ENCODE measurements at regions not wholly inside any gene's neighbourhood (a gene's known extent, or its start where the extent isn't known, plus 50 kb on each side); places are given as distances from the start of the nearest gene placed in this dataset.

DNA sequence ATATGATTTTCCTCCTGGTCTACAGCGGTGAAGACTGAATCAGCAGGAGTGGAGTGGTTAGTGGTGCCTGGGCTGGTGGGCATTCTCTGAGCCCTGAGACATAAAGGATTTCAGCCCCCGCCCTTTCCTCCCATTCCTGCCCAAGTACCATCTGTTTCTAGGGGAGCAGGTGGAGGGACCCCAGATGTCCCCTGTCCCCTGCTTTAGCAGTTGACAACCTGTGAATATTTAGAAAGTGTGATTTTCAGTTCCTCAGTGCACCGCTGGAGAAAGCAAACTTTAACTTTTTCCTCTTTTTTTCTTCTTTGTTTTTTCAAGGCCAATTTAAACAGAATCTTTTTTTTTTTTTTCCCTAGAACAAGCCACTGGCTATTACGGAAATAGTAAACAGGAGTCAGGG is 163.8 kb upstream of the MYL2 start:
- ATAC-seq (no peak), DNase-seq (no peak)
- Mint-ChIP-seq H3K36me3 (ENCODE audit: low read depth) (peaks cover 11% of the 10 kb centered on the region), H3K4me1 (peaks cover 4% of the 10 kb centered on the region), H3K27ac (no peak overlapping the region), H3K4me3 (no peak overlapping the region), H3K27me3 (peaks cover 58% of the 10 kb centered on the region)
- H3K9me3 ChIP-seq (ENCODE audit: control insufficient read depth, low read length, poor library complexity, severe bottlenecking) = no peaks in the 10 kb centered on the region

DNA sequence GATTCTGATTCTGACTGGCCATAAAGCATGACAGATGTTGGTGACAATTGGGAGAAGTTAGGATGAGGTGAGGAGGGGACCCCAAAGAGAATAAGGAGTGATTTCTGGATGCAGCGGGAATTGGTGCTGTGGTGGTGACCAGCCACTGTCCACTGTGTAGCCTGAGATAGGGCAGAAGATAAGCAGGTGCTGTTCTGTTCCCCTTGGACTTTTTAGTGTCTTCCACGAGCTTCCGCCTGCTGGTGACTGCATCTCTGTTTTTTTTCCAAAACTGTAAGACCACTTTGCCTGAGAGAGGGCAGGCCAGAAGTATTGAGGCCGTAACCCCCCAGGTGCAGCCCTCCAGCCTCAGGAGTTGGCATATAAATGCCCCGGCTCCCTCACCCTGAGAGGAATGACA is 161.2 kb upstream of the MYL2 start:
- no peaks in the 10 kb centered on the region for H3K9me3 ChIP-seq (ENCODE audit: control insufficient read depth, low read length, poor library complexity, severe bottlenecking)
- Mint-ChIP-seq H3K4me1 (peaks cover 9% of the 10 kb centered on the region), H3K36me3 (ENCODE audit: low read depth) (peaks cover 11% of the 10 kb centered on the region), H3K27me3 (peaks cover 68% of the 10 kb centered on the region), H3K27ac (no peak overlapping the region), H3K4me3 (no peak overlapping the region)
- DNase-seq (no peak), ATAC-seq (no peak)

DNA sequence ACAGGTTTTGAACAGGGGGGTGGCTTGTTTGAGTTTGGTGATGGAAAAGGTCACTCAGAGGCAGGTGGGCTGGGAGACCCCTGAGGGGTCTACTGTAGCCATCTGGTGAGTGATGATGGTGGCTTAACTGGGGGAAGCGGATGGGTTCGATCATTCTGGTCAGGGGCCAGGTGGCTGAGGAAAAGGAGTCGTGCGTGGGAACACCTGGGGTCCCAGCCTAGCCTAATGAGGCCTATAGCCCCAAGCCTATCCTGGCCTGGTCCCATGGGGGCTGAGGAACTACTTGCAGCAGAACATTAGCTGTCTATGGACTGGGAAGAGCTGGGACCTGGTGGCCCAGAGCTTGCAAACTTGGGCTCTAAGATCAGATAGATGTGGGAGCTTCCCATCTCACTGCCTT is 158.4 kb upstream of the MYL2 start:
- Mint-ChIP-seq H3K27me3 (peaks cover 53% of the 10 kb centered on the region), H3K4me3 (no peak overlapping the region), H3K4me1 (peaks cover 9% of the 10 kb centered on the region), H3K36me3 (ENCODE audit: low read depth) (peaks cover 11% of the 10 kb centered on the region), H3K27ac (no peak overlapping the region)
- DNase-seq = no peak
- no peak for ATAC-seq
- no peaks in the 10 kb centered on the region for H3K9me3 ChIP-seq (ENCODE audit: control insufficient read depth, low read length, poor library complexity, severe bottlenecking)

DNA sequence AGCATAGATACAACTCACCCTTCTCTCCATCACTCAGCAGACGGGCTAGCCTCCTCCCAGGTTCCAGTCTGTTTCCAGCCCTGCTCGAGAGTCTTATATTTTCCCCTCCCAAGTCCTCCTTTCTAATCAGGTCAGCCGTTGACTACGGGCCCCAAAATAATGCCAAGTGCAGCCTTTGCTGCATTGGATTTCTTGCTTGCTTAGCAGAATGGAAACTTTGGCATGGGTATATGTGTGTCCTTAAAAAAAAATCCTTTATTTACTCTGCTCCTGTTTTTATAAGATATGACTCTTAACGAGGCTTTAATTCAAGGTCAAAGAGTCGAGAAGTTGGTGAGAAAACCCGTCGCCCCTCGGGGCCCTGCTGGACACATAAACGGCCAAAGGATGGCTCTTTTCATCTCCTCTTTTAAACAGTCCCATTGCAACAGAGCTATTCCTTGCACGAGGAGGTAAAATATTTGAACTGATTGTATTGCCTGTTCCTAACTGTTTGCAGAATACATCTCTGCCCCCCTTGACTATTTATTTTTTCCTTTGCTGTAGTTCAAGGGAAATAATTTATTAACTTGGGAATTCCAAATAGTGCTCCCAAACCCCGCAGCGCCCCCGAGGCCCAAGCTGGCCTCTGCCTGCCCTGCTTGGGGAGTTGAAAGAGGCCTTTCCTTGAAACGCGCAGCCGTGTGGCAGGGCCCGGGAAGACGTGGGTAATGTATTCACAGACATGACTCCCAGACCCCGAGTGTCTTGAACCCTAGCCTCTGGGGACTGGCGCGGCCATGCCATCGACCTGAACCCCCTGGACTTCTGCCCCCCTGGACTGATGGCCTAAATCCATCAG is 156.5 kb upstream of the MYL2 start:
- Mint-ChIP-seq H3K4me3 (no peak overlapping the region), H3K4me1 (peaks cover 5% of the 10 kb centered on the region), H3K27ac (no peak overlapping the region), H3K27me3 (peaks cover 40% of the 10 kb centered on the region), H3K36me3 (ENCODE audit: low read depth) (peaks cover 3% of the 10 kb centered on the region)
- ATAC-seq = no peak
- DNase-seq = no peak
- H3K9me3 ChIP-seq (ENCODE audit: control insufficient read depth, low read length, poor library complexity, severe bottlenecking) = no peaks in the 10 kb centered on the region

DNA sequence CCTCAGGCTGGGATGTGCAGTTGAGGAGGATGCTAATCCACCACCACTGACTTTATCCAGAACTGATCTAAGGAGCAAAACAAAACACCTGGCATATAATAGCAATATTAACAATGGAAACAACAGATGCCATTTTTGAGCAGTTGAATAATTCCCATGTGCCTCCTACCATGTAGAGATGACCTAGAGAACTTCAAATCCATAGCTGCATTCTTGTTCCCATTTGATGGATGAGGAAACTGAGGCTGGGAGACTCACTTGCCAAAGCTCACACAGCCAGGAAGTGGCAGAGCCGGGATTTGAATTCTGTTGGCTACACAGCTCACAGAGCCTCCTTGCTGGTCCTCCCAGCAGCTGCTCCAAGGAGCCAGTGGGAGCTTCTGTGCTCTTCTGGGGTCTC is 155.8 kb upstream of the MYL2 start:
- no peaks in the 10 kb centered on the region for H3K9me3 ChIP-seq (ENCODE audit: control insufficient read depth, low read length, poor library complexity, severe bottlenecking)
- H3K27me3 Mint-ChIP-seq = peaks cover 35% of the 10 kb centered on the region
- H3K27ac Mint-ChIP-seq = no peak overlapping the region
- H3K4me1 Mint-ChIP-seq = peaks cover 5% of the 10 kb centered on the region
- no peak for DNase-seq
- H3K36me3 Mint-ChIP-seq (ENCODE audit: low read depth) = peaks cover 2% of the 10 kb centered on the region
- no peak overlapping the region for H3K4me3 Mint-ChIP-seq
- ATAC-seq = no peak

DNA sequence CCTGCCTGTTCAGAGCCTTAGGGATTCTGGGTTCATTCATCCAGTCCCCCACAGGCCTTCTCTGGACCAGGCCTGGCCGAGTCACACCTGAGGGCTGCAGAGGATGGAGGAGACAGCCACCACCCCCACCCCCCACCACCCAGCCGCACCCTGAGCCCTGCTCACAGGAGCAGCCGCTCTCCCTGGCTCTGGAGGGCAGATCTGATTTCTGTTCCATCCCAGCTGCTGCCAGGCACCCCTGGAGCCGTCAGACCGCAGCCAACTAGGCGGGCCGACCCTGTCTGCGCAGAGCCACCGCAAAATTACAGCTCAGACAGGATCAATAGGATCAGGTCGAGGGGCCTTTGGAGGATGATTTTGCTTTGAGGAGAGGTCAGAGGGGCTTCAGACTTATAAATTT is 154.6 kb upstream of the MYL2 start:
- H3K36me3 Mint-ChIP-seq (ENCODE audit: low read depth) = peaks cover 2% of the 10 kb centered on the region
- no peak for DNase-seq
- H3K9me3 ChIP-seq (ENCODE audit: control insufficient read depth, low read length, poor library complexity, severe bottlenecking) = no peaks in the 10 kb centered on the region
- H3K27ac Mint-ChIP-seq = no peak overlapping the region
- no peak for ATAC-seq
- H3K4me3 Mint-ChIP-seq = no peak overlapping the region
- peaks cover 5% of the 10 kb centered on the region for H3K4me1 Mint-ChIP-seq
- H3K27me3 Mint-ChIP-seq = peaks cover 34% of the 10 kb centered on the region

DNA sequence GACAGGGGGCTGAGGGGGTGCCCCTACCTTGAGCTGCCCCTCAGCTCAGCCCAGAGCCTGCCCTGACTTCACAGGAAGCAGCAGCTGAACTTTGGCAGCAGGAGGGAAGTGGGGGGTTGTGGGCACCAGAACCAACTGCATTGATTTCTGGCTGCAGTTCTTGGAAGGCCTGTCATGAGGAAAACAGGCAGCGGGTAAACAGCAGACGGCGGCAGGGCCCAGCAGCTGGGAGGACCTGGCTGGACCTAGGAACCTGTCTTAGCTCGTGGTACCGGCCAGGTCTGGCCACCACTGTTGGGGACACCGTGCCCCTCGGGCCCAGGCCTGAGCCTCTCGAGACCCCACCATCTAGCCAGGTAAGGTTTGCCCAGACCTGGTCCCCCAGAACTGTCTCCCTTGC is 154.2 kb upstream of the MYL2 start:
- ATAC-seq (no peak), DNase-seq (no peak)
- H3K4me3 Mint-ChIP-seq = no peak overlapping the region
- H3K36me3 Mint-ChIP-seq (ENCODE audit: low read depth) = peaks cover 2% of the 10 kb centered on the region
- H3K4me1 Mint-ChIP-seq = peaks cover 5% of the 10 kb centered on the region
- peaks cover 35% of the 10 kb centered on the region for H3K27me3 Mint-ChIP-seq
- H3K27ac Mint-ChIP-seq = no peak overlapping the region
- H3K9me3 ChIP-seq (ENCODE audit: control insufficient read depth, low read length, poor library complexity, severe bottlenecking) = no peaks in the 10 kb centered on the region

DNA sequence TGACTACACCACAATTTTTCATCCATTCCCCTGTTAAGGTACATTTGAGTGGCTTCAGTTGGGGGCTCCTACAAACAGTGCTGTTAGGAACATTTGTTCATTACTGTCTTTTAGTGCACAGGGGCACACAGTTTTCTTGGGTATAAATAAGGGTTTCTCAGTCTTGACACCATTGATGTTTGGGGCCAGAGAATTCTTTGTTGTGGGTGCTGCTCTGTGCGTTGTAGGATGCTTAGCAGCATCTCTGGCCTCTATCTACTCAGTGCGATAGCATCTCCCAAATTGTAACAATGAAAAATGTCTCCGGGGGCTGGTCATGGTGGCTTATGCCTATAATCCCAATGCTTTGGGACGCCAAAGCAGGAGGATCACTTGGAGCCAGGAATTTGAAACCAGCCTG is 153.0 kb upstream of the MYL2 start:
- Mint-ChIP-seq H3K36me3 (ENCODE audit: low read depth) (peaks cover 2% of the 10 kb centered on the region), H3K27me3 (peaks cover 36% of the 10 kb centered on the region), H3K4me3 (no peak overlapping the region), H3K27ac (no peak overlapping the region), H3K4me1 (peaks cover 5% of the 10 kb centered on the region)
- DNase-seq = no peak
- no peak for ATAC-seq
- no peaks in the 10 kb centered on the region for H3K9me3 ChIP-seq (ENCODE audit: control insufficient read depth, low read length, poor library complexity, severe bottlenecking)

DNA sequence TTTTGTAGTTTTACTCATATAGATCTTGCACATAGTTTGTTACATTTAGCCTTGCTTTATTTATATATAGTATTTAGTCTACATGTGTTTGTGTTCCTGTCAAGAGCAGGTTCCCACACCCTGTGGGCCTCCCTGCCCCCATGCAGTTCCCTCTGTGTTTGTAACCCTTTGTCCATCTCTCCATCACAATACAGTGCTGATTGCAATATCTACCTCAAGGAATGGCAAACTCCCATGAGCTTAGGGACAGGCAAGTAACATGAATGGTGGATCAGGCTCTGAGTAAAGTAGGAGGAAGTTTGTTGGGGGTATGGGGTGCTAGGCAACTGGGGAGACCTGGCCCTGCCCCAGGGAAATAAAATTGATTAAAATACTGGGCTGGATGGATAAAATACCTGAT is 151.9 kb upstream of the MYL2 start:
- no peaks in the 10 kb centered on the region for H3K9me3 ChIP-seq (ENCODE audit: control insufficient read depth, low read length, poor library complexity, severe bottlenecking)
- Mint-ChIP-seq H3K4me1 (peaks cover 6% of the 10 kb centered on the region), H3K4me3 (no peak overlapping the region), H3K27ac (no peak overlapping the region), H3K27me3 (peaks cover 25% of the 10 kb centered on the region), H3K36me3 (ENCODE audit: low read depth) (peaks cover 2% of the 10 kb centered on the region)
- ATAC-seq = no peak
- DNase-seq = no peak

DNA sequence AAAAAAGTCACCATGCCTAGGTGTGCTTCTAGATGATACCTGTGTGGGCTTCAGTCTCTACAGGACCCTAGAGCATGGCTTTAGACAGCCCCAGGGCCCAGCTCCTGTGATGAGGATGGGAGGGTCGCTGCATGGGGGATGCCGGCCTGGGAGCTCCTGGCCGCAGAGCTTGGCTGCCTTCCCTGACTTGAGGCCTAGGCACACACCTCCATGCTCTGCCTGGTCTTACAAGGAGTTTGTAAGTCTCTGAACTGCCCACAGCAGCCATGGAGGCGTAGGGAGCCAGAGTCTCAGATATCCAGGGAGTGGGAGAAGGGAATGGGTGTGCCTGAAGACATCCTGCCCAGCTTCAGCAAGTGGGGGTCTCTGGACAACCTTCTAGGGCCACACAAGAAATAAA is 149.5 kb upstream of the MYL2 start:
- peaks cover 6% of the 10 kb centered on the region for H3K4me1 Mint-ChIP-seq
- H3K9me3 ChIP-seq (ENCODE audit: control insufficient read depth, low read length, poor library complexity, severe bottlenecking) = no peaks in the 10 kb centered on the region
- H3K27ac Mint-ChIP-seq = no peak overlapping the region
- DNase-seq = no peak
- no peak overlapping the region for H3K4me3 Mint-ChIP-seq
- peaks cover 21% of the 10 kb centered on the region for H3K27me3 Mint-ChIP-seq
- no peak for ATAC-seq
- peaks cover 2% of the 10 kb centered on the region for H3K36me3 Mint-ChIP-seq (ENCODE audit: low read depth)

DNA sequence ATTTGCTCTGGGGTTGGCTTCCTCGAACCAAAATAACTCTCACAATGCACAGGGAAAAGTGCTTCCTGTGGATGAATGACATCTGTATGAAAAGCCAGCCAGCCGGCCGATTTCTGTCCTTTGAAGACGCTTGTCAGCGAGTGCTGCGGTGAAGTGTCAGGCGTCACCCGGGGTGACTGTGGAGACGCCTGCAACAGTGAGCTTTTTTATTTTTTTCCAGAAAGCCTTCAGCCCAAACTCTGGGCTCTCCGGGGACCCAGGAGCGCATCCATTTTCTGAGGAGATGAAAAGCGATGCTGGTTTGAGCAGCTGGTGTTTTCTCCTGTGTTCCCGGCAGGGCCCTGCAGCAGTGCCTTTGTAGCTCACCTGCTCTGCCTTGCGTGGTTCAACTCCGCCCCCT is 147.9 kb upstream of the MYL2 start:
- peak overlapping the region; percentile 79 for H3K27ac Mint-ChIP-seq
- H3K4me3 Mint-ChIP-seq = peak overlapping the region; percentile 46
- H3K27me3 Mint-ChIP-seq = peaks cover 21% of the 10 kb centered on the region
- H3K9me3 ChIP-seq (ENCODE audit: control insufficient read depth, low read length, poor library complexity, severe bottlenecking) = no peaks in the 10 kb centered on the region
- ATAC-seq = peak; percentile 80
- peaks cover 2% of the 10 kb centered on the region for H3K36me3 Mint-ChIP-seq (ENCODE audit: low read depth)
- DNase-seq = peak in 1 of 3 donors; percentile 16
- peaks cover 8% of the 10 kb centered on the region for H3K4me1 Mint-ChIP-seq

DNA sequence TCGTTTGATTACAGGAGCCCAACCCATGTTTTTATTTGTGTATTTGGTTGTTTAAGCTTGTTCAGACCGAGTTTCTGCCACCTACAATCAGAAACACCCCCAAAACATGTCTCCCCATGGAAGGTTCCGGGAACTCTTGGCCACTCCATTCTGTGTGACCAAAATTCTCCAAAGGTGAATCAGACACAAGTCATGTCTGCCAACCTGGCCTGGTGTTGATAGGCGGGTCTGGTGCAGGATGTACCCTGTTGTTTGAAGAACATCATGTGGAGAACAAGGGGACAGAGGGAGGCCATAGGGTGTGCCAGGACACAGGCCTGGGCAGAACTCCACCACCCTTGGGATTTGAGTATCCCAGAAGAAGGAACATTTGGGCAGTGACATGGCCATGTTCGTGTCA is 147.1 kb upstream of the MYL2 start:
- no peak for DNase-seq
- H3K27me3 Mint-ChIP-seq = peaks cover 16% of the 10 kb centered on the region
- H3K9me3 ChIP-seq (ENCODE audit: control insufficient read depth, low read length, poor library complexity, severe bottlenecking) = no peaks in the 10 kb centered on the region
- H3K36me3 Mint-ChIP-seq (ENCODE audit: low read depth) = peaks cover 2% of the 10 kb centered on the region
- peak overlapping the region; percentile 46 for H3K4me3 Mint-ChIP-seq
- no peak for ATAC-seq
- peaks cover 8% of the 10 kb centered on the region for H3K4me1 Mint-ChIP-seq
- peak overlapping the region; percentile 79 for H3K27ac Mint-ChIP-seq

DNA sequence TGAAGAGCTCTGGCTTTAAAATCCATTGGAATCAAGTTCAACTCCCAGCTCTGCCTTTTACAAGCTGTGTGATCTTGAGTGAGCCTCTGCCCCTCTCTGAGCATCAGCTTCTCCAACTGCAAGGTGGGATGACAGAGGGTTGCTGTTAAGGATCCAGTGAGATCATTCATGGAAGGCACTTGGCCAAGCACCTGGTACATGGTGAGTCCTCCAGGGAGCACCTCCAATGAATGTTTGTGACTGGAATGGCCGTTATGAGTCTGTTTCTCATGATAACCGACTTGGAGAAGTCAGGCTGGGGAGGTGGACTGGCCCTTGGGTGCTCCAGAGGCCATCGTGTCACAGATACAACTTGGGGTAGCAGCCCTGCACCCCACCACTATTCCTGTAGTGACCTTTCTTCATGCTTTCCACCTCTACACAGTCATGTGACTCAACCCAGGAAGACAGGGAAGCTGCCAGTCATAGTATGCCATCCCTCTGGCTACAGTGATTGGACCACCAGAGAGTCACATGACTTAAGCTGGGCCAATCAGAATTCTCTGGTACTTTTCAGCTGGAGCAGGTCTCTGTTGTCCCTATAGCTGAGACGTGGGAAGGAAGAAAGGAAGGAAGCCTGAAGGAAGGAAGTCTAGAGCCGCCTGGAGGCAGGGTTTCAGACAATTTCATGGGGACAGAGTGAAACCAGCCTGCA is 146.5 kb upstream of the MYL2 start:
- Mint-ChIP-seq H3K27ac (no peak overlapping the region), H3K36me3 (ENCODE audit: low read depth) (peaks cover 2% of the 10 kb centered on the region), H3K27me3 (peaks cover 15% of the 10 kb centered on the region), H3K4me1 (peaks cover 8% of the 10 kb centered on the region), H3K4me3 (no peak overlapping the region)
- H3K9me3 ChIP-seq (ENCODE audit: control insufficient read depth, low read length, poor library complexity, severe bottlenecking) = no peaks in the 10 kb centered on the region
- ATAC-seq (no peak), DNase-seq (no peak)

DNA sequence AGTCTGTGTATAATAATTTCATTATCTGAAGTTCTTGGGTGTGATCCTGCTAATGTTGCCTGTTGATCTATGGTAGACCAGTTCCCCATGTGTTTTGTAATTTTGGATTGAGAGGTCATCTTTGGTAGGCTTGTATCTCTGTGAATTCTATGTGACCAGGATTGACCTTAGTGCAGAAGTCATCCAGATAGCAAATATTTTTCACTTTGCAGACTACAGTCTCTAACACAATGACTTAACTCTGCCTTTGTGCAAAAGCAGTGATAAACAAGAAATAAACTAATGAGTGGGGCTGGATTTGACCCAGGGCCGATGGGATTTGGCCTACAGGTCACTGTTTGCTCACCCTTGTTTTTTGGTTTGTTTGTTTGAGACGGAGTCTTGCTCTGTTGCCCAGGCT is 144.6 kb upstream of the MYL2 start:
- H3K9me3 ChIP-seq (ENCODE audit: control insufficient read depth, low read length, poor library complexity, severe bottlenecking) = no peaks in the 10 kb centered on the region
- peaks cover 6% of the 10 kb centered on the region for H3K27me3 Mint-ChIP-seq
- no peak overlapping the region for H3K4me3 Mint-ChIP-seq
- no peak overlapping the region for H3K27ac Mint-ChIP-seq
- no peaks in the 10 kb centered on the region for H3K36me3 Mint-ChIP-seq (ENCODE audit: low read depth)
- no peak for ATAC-seq
- H3K4me1 Mint-ChIP-seq = peaks cover 8% of the 10 kb centered on the region
- DNase-seq = no peak

All from T-helper 17 cell (primary cell).